HepG2 (cell line): ENCODE measurements at regions not wholly inside any gene's neighbourhood (a gene's known extent, or its start where the extent isn't known, plus 50 kb on each side); places are given as distances from the start of the nearest gene placed in this dataset.
A peak's percentile ranks its signal among the peaks of the same experiment; 100 is the strongest.

ENCODE experiments used
- ATAC-seq: fragments of 200-7000 bp; cut with Tn5 transposase; 3 replicates; pipeline ENCODE4 v1.9.1; 2020; ENCODE audit warnings: mild to moderate bottlenecking, moderate library complexity
- BruUV-seq: library from RNA; stranded (reverse); fragments of 400-500 nt; replicated peaks from 2 replicates; lab custom pipeline; 2021; lab: Mats Ljungman, UMichigan
- CTCF ChIA-PET: fragments of 300-600 bp; formaldehyde crosslinking; extraction: SDS; loops from one replicate; lab custom pipeline; 2021; ENCODE audit warnings: low total read pairs, inconsistent platforms, low intra/inter-chr PET ratio; lab: Yijun Ruan, JAX
- POLR2A ChIA-PET: fragments of 350-600 bp; sonication (Branson Sonifier 250); formaldehyde crosslinking; loops from one replicate; lab custom pipeline; 2020; ENCODE audit warnings: antibody characterized with exemption, inconsistent platforms; lab: Yijun Ruan, JAX
- DNase-seq: peaks from one replicate; pipeline ENCODE4 v3.0.0-alpha.2; 2015; ENCODE audit warnings: low spot score
- FAIRE-seq: peaks from 3 replicates; lab custom pipeline; 2011; peaks lifted over from hg19 to GRCh38; lab: Jason Lieb, UNC
- H2AFZ ChIP-seq: one replicate; pipeline ENCODE4 v1.6.1; 2011; ENCODE audit warnings: low read length, inconsistent platforms
- H3K27ac ChIP-seq: fragments of 300-600 bp; 3 replicates; pipeline ENCODE4 v1.8.0; 2011; ENCODE audit warnings: mixed run types, mild to moderate bottlenecking, mixed read lengths, low read length, inconsistent platforms; ENCODE audit not compliant: insufficient read depth; ENCODE audit errors: extremely low read length
- H3K27me3 ChIP-seq, 2 experiments: fragments of 200-600 bp in 1 of 2; 2 replicates in 1 of 2; 3 replicates in 1 of 2; pipeline versions ENCODE4 v1.6.0 to v1.8.0; 2011; ENCODE audit warnings: low read length in 2 of 2, mild to moderate bottlenecking in 2 of 2, moderate library complexity in 2 of 2, inconsistent platforms in 1 of 2; ENCODE audit not compliant: insufficient read depth in 2 of 2, control insufficient read depth in 1 of 2
- H3K36me3 ChIP-seq, 2 experiments: fragments of 200-600 bp in 1 of 2; replicated peaks in 1 of 2; 2 replicates in 1 of 2; 3 replicates in 1 of 2; pipeline versions ENCODE4 v1.5.1 to v1.8.0; 2011; ENCODE audit warnings: low read length in 2 of 2, inconsistent platforms in 1 of 2; ENCODE audit not compliant: insufficient read depth in 2 of 2, control insufficient read depth in 1 of 2
- H3K4me1 ChIP-seq: 2 replicates; pipeline ENCODE4 v1.5.1; 2012; ENCODE audit warnings: low read length, inconsistent platforms; ENCODE audit not compliant: insufficient read depth
- H3K4me2 ChIP-seq: 2 replicates; pipeline ENCODE4 v1.6.0; 2011; ENCODE audit warnings: low read depth, low read length, inconsistent platforms
- H3K4me3 ChIP-seq, 3 experiments: fragments of 200-600 bp in 1 of 3; sonication (generic), shearing (Covaris generic) in 1 of 3; replicated peaks in 1 of 3; 2 replicates each; pipeline ENCODE4 v1.5.1; 2011 to 2016; ENCODE audit warnings: low read length in 3 of 3, inconsistent platforms in 2 of 3, low read depth in 2 of 3, mild to moderate bottlenecking in 2 of 3, control low read depth in 1 of 3, mixed read lengths in 1 of 3; ENCODE audit not compliant: insufficient read depth in 1 of 3
- H3K79me2 ChIP-seq: one replicate; pipeline ENCODE4 v1.6.1; 2011; ENCODE audit warnings: low read length, inconsistent platforms; ENCODE audit not compliant: insufficient read depth
- H3K9ac ChIP-seq: 2 replicates; pipeline ENCODE4 v1.6.0; 2011; ENCODE audit warnings: mild to moderate bottlenecking, low read depth, low read length, inconsistent platforms; ENCODE audit not compliant: insufficient read depth
- H3K9me3 ChIP-seq: 2 replicates; pipeline ENCODE4 v1.5.1; 2012; ENCODE audit warnings: mild to moderate bottlenecking, low read length
- H4K20me1 ChIP-seq: 2 replicates; pipeline ENCODE4 v1.6.0; 2011; ENCODE audit warnings: inconsistent platforms, mild to moderate bottlenecking, low read length, moderate library complexity; ENCODE audit not compliant: insufficient read depth
- XRCC5 ChIP-seq: fragments of 200-400 bp; formaldehyde crosslinking; optimal IDR thresholded peaks from 2 replicates; pipeline ENCODE3; 2017; ENCODE audit warnings: mild to moderate bottlenecking, low read length
- ZNF121 ChIP-seq: sonication (generic); formaldehyde crosslinking; IDR thresholded peaks from 2 replicates; pipeline ENCODE4 v1.5.0; 2020; ENCODE audit warnings: mild to moderate bottlenecking, missing genetic modification reagents
- WGBS: methylation state at CpG from one replicate; pipeline ENCODE4 v1.1.6; 2017; ENCODE audit warnings: low lambda C conversion rate; 5-methylcytosine and 5-hydroxymethylcytosine counted together
- in situ Hi-C: cut with HindIII; loops from 2 replicates; pipeline ENCODE4 v1.10.0; 2017; ENCODE audit warnings: low pct_unique_long_range_greater_than_20kb; ENCODE audit not compliant: extremely low pct_ligation_motif_present
- intact Hi-C: fragments of 100-400 bp; cut with micrococcal nuclease; formaldehyde crosslinking; loops from one replicate; pipeline ENCODE4 v1.10.0; 2022; ENCODE audit not compliant: unreplicated experiment
- TF ChIP-seq, protein P1 (sequence below): sonication (generic); formaldehyde crosslinking; IDR thresholded peaks from 2 replicates; pipeline ENCODE4 v1.4.0; 2020; ENCODE audit warnings: missing genetic modification reagents
- TF ChIP-seq, protein P2 (sequence below): IDR thresholded peaks from 2 replicates; pipeline ENCODE4 v1.6.1; 2016; ENCODE audit warnings: low read depth, borderline replicate concordance

DNA sequence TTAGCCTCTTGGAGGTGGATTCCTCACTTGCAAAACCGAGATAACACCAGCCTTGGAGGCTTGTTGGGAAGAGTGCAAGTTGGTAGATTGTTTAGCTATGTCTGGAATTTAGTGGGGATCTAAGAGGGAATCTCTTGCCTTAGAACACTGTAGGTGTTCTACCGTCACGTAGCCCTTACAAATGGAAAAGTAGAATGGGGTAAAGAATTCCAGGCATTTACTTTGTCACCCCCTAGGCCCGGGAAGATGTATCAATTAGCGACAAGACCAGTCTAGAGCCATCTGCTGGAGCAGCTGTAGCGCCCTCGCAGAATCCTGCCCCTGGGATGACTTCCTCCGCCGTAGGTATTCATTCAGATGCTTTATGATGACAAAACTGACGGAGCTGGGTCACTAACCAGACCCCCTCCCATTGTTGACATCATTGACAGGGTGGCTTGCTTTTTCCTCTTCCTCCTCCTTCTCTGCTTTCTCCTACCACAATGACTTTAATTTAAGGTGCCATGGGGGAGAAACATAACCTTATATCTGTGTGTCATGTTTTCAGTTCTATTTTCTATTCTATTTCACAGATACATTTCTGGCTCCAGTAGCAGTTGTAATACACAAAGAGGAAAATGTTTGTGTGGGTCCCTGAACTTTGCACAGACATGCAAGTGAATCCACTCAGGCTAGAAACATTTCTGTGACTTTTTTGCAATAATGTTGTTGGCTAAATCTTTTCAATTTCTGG is 262.6 kb upstream of the LYZL1 start:
- no peak for TF ChIP-seq ZNF121 (CRISPR knock-in tag)
- TF ChIP-seq, protein P1, sequence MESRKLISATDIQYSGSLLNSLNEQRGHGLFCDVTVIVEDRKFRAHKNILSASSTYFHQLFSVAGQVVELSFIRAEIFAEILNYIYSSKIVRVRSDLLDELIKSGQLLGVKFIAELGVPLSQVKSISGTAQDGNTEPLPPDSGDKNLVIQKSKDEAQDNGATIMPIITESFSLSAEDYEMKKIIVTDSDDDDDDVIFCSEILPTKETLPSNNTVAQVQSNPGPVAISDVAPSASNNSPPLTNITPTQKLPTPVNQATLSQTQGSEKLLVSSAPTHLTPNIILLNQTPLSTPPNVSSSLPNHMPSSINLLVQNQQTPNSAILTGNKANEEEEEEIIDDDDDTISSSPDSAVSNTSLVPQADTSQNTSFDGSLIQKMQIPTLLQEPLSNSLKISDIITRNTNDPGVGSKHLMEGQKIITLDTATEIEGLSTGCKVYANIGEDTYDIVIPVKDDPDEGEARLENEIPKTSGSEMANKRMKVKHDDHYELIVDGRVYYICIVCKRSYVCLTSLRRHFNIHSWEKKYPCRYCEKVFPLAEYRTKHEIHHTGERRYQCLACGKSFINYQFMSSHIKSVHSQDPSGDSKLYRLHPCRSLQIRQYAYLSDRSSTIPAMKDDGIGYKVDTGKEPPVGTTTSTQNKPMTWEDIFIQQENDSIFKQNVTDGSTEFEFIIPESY (CRISPR knock-in tag): 0 out of 2 replicates have a peak, but pooled peaks have one; percentile 31
- TF ChIP-seq, protein P2, sequence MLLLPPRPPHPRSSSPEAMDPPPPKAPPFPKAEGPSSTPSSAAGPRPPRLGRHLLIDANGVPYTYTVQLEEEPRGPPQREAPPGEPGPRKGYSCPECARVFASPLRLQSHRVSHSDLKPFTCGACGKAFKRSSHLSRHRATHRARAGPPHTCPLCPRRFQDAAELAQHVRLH (CRISPR knock-in tag): no peak
- no peak for TF ChIP-seq XRCC5
- ChIA-PET POLR2A (no interaction called here), CTCF (no interaction called here)
- no peak overlapping the region for H3K4me3 ChIP-seq
- H4K20me1 ChIP-seq: no peaks in the 10 kb centered on the region
- BruUV-seq: no TSS peak
- ATAC-seq (no peak), FAIRE-seq (no peak), DNase-seq (no peak)
- H3K36me3 ChIP-seq: no peaks in the 10 kb centered on the region
- no peak overlapping the region for H3K9ac ChIP-seq
- intact Hi-C loops (no loop called here), in situ Hi-C loops (no loop called here)
- no peaks in the 10 kb centered on the region for H3K9me3 ChIP-seq
- H3K27ac ChIP-seq: no peak overlapping the region
- H3K27me3 ChIP-seq: no peaks in the 10 kb centered on the region
- H3K4me2 ChIP-seq: no peak overlapping the region
- no peak overlapping the region for H2AFZ ChIP-seq
- H3K4me1 ChIP-seq: peaks cover 14% of the 10 kb centered on the region
- H3K79me2 ChIP-seq: no peaks in the 10 kb centered on the region
- 62% methylated on average over 10 of the region's 10 CpGs for WGBS
